T-helper 9 cell (primary cell): ENCODE measurements at regions not wholly inside any gene's neighbourhood (a gene's known extent, or its start where the extent isn't known, plus 50 kb on each side); places are given as distances from the start of the nearest gene placed in this dataset.
A peak's percentile ranks its signal among the peaks of the same experiment; 100 is the strongest.
"Not testable (repeated sequence)": the region's sequence is repeated elsewhere in the genome, so short reads cannot be mapped to it uniquely, and the experiment has no call there.

Experiments
- DNase-seq: peaks from one replicate; pipeline ENCODE4 v3.0.0-alpha.2; 2020

DNA sequence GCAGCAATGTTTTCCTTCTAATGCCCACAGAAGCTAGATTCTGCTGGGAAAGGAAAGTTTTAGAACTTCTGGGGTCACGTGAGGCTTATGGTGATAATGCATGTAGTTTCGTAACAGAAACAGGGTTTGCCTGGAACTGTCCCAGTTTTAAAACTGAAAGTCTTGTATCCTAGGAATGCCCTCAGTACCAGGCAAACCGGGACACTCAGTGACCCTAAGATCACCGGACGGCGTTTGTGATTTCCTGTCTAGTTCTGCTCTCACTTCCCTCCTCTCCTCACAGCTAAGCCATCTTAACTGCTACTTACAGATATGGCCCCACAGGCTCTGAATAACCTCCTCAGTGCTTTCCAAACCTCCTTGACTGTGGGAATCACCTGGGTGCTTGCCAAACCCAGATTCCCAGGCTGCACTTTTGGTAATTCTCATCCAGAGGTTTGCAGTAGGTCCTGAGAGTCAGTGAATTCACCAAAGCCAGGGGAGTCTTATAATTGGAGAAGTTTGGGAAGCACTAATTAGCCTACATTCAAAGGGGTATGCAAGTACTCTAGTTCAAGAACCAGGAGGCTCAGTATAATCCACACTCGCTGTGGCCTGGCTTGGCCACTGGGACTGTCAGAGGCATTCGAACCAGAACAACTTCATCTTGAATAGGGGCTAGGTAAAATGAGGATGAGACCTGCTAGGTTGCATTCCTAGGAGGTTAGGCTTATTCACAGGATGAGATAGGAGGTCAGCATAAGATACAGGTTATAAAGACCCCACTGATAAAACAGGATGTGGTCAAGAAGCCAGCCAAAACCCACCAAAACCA is 231.6 kb upstream of the MYLIP start:
- DNase-seq = no peak

DNA sequence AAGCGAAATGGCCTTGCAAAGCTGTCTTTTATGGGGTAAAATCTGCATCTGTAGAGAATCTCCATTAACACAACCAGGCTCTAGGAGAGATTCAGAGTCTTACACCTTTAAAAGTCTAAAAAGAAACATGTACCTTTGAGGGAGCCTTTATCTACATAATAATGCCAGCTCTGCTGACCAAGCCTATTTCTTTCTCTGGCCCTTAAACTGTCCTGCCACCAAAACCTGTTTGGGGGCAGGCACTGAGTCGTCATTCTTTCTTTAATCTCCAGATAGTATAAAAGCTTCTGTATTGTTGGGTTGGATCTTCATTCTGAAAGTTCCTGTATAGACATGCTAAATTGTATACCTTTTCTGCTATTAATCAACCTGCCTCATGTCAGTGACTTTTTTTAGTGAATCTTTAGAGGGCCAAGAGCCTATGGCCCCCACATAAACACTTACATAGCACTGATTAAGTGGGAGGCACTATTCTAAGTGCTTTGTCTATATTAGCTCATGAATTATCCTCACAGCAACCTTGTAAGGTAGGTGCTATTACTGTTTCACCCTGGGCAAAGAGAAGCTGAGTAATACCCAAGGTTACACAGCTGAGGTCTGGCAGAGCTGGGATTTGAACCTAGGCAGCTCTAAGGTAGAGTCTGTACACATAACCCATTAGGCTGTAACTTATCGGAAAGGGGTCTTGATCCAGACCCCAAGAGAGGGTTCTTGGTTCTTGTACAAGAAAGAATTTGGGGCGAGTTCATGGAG is 232.3 kb upstream of the DTNBP1 start:
- DNase-seq = no peak

DNA sequence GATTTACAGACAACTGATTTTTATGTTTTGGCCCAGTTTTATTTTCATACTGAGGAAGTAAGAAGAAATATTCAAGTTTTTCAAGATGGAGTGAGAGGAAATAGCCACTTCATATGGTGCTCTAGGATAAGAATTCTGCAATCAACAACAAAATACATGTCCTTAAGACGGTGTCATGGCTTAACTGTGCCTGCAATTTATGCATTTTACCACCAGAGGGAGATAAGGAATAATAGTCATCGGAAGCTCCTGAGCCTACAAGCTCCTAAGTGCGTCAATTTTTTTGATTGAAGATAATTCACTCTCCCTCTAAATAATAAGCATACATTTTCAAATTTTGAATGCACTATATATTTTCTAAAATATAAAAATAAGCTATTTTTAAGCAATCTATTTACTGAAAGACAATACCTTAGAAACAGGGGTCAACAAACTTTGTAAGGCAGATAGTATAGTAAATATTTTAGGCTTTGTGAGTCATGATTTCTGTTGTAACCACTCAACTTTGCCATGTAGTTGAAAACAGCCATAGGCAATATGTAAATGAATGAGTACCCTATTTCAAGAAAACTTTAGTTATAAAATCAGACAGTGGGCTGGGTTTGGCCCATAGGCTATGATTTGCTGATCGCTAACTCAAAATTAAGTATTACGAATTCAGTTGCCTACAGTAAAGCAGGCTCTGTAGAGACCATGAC is 230.9 kb upstream of the DTNBP1 start:
- no peak for DNase-seq

DNA sequence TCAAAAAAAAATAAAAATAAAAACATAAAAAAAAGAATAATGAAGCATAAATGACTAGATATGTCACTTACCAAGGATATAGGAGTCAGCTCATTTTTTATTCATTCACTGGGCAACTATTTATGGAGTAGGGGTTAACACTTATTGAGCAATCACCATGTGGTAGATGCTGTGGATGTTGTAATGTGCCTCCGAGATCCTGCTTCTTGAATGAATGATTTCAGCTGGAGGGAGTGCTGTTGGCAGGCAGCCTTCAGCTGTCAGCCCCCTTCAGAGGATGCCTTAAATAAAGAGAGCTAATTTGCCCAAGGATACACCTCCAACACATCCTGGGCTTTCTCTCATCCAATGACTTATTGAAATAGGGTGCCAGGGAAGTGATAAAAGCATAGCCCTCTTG is 229.5 kb upstream of the DTNBP1 start:
- DNase-seq = no peak

DNA sequence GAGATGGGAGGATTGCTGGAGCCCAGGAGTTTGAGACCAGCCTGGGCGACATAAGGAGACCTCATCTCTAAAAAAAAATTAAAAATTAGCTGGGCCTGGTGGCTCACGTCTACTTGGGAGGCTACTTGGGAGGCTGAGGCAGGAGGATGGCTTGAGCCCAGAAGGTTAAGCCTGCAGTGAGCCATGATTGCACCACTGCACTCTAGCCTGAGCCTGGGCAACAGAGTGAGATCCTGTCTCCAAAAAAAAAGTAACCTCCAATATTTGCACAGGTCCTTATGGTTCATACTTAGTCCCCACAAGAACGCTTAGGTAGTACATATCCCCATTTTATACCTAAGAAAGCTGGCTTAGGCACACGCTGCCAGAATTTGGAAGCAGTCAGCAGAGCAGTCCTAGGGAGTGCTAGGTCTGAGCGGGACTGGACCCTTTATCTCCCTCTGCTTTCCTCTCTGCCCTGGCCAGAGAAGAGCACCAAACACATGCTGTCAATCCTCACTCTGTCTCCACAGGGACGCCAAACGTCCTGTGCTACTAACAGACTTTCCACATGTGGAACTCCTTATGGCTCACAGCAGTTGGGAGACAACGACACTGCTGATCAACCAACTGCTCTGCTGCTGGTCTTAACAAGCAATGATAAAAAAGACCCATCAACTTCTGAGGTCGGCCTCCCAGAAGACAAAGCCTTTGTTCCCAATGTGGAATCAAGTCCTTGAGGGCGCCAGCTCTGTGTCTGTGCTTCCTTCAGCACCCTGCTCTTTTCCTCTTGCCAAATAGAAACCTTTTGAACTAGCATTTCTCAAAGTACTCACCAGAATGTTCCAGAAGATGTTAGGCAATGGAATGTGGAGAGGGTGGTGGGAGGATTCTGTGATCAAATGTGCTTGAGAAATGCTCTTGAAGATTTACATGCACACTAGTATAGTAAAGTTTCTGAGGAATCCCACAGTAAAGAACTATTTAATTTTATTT is 226.3 kb upstream of the DTNBP1 start:
- DNase-seq = no peak

DNA sequence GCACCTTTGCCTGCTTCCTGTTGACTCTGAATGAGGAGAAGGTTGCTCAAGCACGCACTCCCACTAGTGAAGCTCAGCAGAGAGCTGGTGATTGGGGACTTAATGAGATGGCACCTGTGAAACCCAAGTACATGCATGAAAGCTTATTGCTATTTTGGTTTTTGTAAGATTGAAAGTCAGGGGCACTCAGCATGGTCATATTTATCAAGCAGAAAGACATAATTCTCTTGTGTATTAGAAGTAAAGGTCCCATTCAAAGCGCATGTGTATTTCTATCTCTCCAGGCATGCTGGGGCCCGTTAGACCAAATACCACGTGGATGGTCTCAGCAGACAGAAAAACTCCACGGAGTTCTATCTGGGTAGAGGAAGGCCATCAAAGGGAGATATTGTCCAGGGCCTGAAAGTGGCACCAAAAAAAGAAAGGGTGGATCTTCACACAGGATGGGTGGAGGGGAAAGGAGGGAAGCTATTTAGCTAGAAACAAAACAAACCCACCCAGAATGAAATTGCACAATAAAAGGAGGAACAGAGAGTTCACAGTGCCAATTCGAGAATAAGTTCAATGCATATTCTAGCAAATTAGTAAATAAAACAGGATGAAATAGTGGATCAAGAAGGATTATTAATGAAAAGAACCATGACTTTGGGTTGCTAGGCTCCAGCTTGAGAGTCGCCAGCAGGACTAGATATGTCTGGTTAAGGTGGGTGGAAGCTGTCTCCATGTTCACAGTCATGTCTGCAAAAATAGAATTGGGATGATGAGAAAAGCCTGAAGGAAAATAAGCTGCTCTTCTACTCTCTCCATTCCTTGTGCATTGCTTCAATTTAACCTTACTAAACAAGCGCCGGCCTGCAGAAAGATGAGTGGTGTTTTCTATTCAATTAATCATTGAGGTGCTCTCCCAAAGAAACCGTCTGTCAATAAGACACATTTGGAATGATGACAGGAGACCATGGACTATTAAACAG is 224.9 kb upstream of the DTNBP1 start:
- no peak for DNase-seq

DNA sequence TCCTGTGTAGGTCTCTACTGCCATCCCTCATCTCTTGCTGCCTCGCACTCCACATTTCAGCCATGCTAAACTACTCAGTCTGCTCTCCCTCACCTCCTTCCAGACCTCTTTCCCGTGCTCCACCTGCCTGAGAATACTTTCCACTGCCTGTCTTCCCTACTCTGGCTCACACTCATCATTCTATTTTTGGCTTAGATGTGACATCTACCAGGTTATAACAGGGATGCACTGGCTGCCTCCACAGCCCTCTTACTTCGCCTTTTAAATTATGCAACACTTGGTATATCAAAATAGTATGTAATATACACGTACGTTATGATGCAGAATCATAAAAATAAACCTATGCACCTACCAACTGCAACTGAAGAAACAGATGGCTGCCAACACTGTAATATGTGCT is 222.8 kb upstream of the DTNBP1 start:
- no peak for DNase-seq

DNA sequence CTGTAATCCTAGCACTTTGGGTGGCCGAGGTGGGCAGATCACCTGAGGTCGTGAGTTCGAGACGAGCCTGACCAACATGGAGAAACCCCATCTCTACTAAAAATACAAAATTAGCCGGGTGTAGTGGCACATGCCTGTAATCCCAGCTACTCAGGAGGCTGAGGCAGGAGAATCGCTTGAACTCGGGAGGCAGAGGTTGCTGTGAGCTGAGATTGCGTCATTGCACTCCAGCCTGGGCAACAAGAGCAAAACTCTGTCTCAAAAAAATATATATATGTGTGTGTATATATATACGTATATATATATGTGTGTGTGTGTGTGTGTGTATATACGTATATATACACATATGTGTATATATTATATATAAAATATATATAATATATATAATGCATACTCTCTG is 220.8 kb upstream of the DTNBP1 start:
- DNase-seq = not testable (repeated sequence)

DNA sequence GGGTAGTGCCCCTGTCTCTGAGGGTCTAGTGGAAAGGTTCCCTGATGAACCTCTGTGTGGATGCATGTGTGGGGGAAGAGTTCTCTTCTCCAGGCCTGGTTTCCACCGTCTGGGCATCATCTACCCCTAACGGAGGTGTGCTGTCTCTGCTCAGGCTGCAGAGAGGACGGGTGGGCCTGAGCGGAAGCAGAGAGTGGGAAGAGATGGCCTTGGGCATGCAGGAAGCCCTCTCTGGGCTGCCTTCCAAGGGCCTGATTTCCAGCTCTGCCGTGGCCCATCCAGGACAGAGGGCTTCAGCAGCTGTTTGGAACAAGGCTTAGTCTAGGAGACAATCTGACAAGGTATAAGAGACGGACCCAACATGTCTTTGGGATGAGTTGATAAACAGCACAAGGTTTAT is 220.1 kb upstream of the DTNBP1 start:
- no peak for DNase-seq

DNA sequence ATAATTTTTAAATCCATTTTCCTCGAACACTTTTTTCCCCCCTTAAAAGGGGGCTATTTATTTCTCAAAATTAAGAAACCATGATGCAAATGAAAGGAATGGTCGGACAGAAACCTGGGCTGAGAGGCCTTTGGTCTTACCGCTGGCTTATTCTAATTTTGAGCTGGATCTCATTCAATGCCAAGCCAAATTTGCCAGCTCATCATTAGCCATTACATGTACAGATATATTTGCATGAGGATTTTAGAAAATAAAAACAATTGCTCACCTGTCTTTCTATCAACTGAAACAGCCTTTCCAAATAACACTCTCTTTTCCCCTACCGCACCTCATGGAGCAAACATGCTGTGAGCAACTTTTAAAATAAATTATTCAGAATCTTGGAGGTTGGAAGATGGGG is 219.5 kb upstream of the DTNBP1 start:
- no peak for DNase-seq

DNA sequence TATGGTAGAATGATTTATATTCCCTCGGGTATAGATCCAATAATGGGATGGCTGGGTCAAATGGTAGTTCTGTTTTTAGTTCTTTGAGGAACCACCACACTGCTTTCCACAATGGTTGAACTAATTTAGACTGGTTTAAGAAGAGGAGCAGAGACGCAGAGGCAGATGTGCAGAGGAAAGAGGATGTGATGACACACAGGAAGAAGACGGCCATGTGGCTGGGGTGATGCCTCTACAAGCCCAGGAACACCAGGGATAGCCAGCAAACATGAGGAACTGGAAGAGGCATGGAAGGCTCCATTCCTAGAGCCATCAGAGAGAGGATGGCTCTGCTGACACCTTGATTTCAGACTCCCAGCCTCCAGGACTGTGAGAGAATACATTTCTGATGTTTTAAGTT is 218.3 kb upstream of the DTNBP1 start:
- no peak for DNase-seq

DNA sequence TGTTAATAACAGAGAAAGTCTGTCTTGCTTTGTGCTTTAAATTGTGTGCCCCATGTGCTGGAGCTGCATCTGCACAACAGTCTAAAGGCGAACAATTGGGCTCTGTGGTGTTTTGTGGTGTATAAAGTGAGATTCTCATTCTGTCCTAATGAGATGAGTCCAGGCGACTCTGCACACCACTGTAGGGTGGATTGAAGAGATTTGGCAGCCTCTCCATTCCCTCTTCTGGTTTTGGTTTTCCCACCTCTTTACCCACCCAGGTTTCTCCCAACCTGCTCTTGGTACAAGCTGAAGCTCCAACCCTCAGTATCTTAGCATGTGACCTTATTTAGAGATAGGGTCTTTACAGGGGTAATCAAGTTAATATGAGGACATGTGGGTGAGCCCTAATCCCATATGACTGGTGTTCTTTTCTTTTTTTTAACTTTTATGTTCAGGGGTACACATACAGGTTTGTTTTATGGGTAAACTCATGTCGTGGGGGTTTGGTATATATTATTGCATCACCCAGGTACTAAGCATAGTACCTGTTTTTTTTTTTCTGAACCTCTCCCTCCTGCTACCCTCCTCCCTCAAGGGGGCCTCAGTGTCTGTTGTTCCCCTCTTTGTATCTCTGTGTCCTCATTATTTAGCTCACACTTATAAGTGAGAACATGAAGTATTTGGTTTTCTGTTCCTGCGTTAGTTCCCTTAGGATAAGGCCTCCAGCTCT is 217.6 kb upstream of the DTNBP1 start:
- no peak for DNase-seq

DNA sequence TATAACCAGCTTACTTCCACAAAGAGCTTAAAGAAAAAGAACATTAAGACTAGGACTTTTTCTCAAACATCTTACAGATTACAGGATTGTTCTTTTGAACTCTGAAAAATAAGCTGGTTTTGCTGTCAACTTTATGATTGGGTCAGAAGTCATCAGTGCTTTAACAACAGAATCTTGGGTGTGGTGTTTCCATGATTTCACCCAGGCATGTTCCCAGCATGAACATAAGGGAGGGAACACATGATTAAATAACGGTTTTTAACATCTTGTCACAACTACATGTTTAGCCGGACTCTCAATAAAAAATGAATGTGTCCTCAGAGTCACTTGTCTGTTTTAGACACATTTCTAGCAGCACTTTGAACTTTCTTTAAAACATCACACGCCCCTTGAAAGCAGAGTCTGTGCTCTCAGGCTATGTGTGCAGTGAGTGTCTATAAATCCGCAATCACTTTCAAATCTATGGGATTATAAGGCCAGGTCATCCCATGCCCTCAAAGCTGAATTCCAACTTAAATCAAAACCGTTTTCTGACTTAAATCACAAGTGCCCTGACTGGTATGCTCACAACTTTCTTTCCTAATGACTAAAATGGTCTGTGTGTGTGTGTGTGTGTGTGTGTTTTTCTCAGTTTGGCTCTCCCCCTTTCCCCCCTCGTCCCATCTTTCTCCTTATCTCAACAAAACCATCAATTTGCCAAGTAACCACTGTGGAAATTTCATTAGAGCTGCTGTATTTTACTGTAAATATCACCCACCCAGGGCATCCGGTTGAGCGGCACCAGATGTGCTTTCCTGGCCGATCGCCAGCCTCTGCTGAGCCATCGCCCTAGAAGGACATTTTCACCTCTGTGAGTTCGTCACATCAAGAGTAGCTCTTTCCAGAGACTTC is 216.8 kb upstream of the DTNBP1 start:
- peak; percentile 2 for DNase-seq

DNA sequence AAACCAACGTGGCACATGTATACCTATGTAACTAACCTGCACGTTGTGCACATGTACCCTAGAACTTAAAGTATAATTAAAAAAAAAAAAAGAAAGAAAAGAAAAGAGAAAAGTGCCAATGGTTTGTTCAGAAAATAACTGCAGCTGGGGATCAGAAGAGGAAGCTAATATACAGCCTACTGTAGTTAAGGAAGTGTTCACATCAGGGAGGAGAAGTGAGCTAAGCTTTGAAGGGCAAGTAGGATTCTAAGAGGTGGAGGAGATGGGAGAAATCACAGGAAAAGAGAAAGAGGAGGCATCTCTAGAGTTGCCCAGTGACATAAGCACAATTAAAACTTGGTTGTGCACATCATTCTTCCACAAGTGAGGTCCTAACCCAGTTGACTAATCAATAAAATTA is 214.4 kb upstream of the DTNBP1 start:
- no peak for DNase-seq

DNA sequence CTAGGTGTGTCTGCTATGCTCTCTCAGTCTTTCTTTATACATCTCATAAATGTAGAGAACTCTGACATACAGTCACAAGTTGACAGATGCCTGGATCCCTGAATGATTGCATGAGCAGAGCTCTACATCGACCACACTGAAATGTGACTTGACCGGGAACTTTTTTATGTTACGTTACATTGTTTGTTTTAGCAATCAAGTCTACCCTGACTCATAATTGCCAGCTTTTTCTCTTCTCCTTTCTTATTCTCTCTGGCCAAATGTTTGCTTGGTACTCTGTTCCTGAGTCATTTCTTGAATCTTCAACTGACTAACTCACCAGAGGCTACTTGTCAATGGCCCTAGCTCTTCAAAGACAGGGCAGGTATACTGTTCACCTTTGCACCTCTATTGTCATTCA is 213.6 kb upstream of the DTNBP1 start:
- no peak for DNase-seq

DNA sequence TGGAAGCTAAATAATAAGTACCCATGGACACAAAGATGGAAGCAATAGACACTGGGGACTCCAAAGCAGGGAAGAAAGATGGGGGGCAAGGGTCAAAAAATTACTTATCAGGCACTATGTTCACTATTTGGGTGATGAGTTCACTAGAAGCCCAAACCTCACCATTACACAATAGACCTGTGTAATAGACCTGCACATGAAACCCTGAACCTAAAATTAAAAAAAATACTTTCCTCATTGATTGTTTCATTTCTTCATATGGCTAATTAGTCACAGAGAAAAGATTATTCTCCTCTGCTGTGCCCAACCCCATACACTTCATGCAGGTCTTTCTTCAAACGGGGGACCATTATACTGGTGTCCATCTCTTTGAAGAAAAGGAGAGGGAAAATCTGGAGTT is 213.0 kb upstream of the DTNBP1 start:
- no peak for DNase-seq

DNA sequence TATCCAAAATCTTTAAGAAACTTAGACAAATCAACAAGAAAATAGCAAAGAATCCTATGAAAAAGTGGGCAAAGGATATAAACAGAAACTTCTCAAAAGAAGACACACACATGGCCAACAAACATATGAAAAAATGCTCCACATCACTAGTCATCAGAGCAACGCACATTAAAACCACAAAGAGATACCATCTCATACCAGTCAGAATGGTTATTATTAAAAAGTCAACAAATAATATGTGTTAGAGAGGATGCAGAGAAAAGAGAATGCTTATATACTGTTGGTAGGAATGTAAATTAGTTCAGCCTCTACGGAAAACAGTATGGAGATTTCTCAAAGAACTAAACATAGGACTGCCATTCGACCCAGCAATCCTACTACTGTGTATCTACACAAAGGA is 212.0 kb upstream of the DTNBP1 start:
- no peak for DNase-seq

DNA sequence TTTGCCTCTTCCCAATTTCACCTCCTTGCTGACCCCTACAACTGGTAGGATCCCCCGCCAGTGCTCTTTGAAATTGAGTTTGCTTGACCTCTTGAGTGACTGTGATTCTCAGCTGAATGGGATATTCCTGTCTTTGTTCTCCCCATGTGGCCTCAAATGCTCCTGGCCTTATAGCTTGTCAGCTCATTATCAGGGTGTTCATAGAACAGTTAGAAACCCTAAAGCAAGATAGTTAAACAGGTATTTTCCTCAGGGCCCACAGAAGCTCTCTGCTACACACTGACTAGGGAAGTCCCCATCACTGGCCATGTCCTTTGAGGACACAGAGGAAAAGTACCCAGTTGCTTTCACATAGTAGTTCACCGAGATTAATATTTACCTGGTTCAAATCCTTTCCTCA is 211.5 kb upstream of the DTNBP1 start:
- DNase-seq = no peak

DNA sequence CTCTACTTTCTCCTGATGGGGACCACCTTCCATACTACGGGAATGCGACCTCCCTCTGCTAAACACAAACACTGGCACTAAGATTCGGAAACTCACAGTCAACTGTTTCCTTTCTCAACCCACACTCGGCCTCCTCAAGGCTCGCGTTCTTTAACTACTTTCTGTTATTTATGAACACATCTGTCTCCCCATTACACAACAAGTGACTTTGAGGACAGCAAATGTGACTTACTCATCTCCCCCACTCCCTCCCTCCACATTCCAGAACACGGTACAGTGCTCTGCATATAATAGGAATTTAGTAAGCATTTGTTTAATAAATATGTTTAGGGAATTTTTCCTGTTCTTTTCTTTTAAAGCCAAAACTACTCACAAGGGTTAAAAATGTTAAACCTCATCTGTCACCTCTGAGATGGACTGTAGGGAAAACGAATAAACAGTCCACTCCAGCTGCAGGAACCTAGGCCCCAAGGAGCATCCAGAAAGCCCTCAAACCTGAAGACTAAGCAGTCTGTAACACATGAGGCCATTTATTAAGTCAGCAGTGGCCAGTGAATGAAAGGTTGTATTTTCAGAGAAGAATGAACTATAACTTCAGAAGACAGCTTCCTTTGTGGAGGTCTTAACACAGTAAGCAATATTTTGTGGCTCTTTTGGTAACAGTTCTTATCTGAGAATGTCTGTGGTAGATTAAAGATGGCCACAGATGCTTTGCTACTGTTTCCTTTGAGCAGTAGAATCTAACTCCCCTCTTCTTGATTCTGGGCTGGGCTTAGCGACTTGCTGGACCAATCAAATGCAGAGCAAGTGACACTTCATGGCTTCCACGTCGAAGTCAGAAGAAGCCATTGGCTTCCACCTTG is 209.6 kb upstream of the DTNBP1 start:
- DNase-seq = no peak
